ENCODE measurements at regions not wholly inside any gene's neighbourhood (a gene's known extent, or its start where the extent isn't known, plus 50 kb on each side); places are given as distances from the start of the nearest gene placed in this dataset.

DNA sequence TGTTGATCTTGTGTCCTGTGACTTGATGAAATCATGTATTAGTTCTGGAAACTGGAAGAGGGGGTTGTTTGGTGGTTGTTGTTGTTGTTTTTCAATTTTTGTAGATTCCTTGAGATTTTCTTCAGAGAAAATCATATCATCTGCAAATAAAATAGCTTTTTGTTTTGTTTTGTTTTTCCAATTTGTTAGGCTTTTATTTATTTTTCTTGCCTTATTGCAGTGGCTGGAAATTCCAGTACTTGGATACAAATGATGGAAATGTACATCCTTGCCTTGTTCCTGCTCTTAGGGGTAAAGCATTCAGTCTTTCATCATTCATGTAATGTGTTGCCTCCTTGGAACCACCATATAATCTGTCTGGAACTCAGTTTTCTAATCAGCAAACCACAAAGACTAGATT, 50.3 kb upstream of the TRIB2 start:
- DNase-seq (ENCODE audit: low spot score) = no peak
